ENCODE measurements at regions not wholly inside any gene's neighbourhood (a gene's known extent, or its start where the extent isn't known, plus 50 kb on each side); places are given as distances from the start of the nearest gene placed in this dataset.

GRCh38 chr13:84080748-84081530 lies 198.7 kb upstream of the SLITRK1 start:
- ATAC-seq (replicated peaks in 6 of 8): peak in 5 of 8 experiments; percentile 38 to 41 (median 39)
- 0 to 85% (median 61%) methylated on average over 3 to 7 of the region's 7 CpGs; no CpG with 5 or more reads in 1 of the 10 experiments for WGBS, 10 experiments
- Histone ChIP-seq H3K4me1 (replicated peaks in 1 of 2) (peaks cover 2 to 13% of the 10 kb centered on the region in 2 donors), H3K4me3 (no peak overlapping the region), H3K27ac (no peak overlapping the region)
- in situ Hi-C loops (cut with MboI; ENCODE audit: low pct_unique_long_range_greater_than_20kb in 2 of 9, low sequenced_read_pairs in 9 of 9, unreplicated experiment in 9 of 9): no loop called here

- Histone ChIP-seq H3K27ac (no peak overlapping the region), H3K4me3 (no peak overlapping the region), H3K4me1 (replicated peaks in 1 of 2) (peaks cover 2 to 13% of the 10 kb centered on the region in 2 donors)
- in situ Hi-C loops (cut with MboI; ENCODE audit: low pct_unique_long_range_greater_than_20kb in 2 of 9, low sequenced_read_pairs in 9 of 9, unreplicated experiment in 9 of 9): no loop called here
- no peak for ATAC-seq (replicated peaks in 6 of 8)
Measured at GRCh38 chr13:84077271-84077670, 195.0 kb upstream of the SLITRK1 start.

GRCh38 chr13:84076280-84076679 lies 194.0 kb upstream of the SLITRK1 start:
- H3K27ac ChIP-seq: no peak overlapping the region
- in situ Hi-C loops (cut with MboI; ENCODE audit: low pct_unique_long_range_greater_than_20kb in 2 of 9, low sequenced_read_pairs in 9 of 9, unreplicated experiment in 9 of 9): no loop called here
- 0 to 91% (median 65%) methylated on average over 1 of the region's 1 CpG; no CpG with 5 or more reads in 4 of the 10 experiments for WGBS, 10 experiments
- no peak for ATAC-seq (replicated peaks in 6 of 8)
- H3K4me3 ChIP-seq: no peak overlapping the region
- peaks cover 2 to 8% of the 10 kb centered on the region in 2 donors for H3K4me1 ChIP-seq (replicated peaks in 1 of 2)

GRCh38 chr13:84050536-84050935 lies 168.3 kb upstream of the SLITRK1 start:
- in situ Hi-C loops (cut with MboI; ENCODE audit: low pct_unique_long_range_greater_than_20kb in 2 of 9, low sequenced_read_pairs in 9 of 9, unreplicated experiment in 9 of 9): no loop called here
- ATAC-seq (replicated peaks in 6 of 8): no peak
- H3K4me3 ChIP-seq: no peak overlapping the region
- H3K4me1 ChIP-seq (replicated peaks in 1 of 2): peaks cover 3 to 8% of the 10 kb centered on the region in 2 donors
- H3K27ac ChIP-seq: no peak overlapping the region
- 0 to 96% (median 54%) methylated on average over 1 to 3 of the region's 3 CpGs; no CpG with 5 or more reads in 2 of the 10 experiments for WGBS, 10 experiments

GRCh38 chr13:84049443-84050219 lies 167.4 kb upstream of the SLITRK1 start:
- in situ Hi-C loops (cut with MboI; ENCODE audit: low pct_unique_long_range_greater_than_20kb in 2 of 9, low sequenced_read_pairs in 9 of 9, unreplicated experiment in 9 of 9): no loop called here
- ATAC-seq (replicated peaks in 6 of 8): peak in 5 of 8 experiments; percentile 46 to 91 (median 86)
- Histone ChIP-seq H3K4me3 (no peak overlapping the region), H3K4me1 (replicated peaks in 1 of 2) (peaks cover 3 to 15% of the 10 kb centered on the region in 2 donors), H3K27ac (no peak overlapping the region)
- 0 to 74% (median 61%) methylated on average over 1 to 2 of the region's 2 CpGs for WGBS, 10 experiments

GRCh38 chr13:84044805-84045204 lies 162.5 kb upstream of the SLITRK1 start:
- no peak overlapping the region for H3K4me3 ChIP-seq
- ATAC-seq (replicated peaks in 6 of 8): peak in 5 of 8 experiments; percentile 41 to 90 (median 64)
- in situ Hi-C loops (cut with MboI; ENCODE audit: low pct_unique_long_range_greater_than_20kb in 2 of 9, low sequenced_read_pairs in 9 of 9, unreplicated experiment in 9 of 9): no loop called here
- peaks cover 3 to 15% of the 10 kb centered on the region in 2 donors for H3K4me1 ChIP-seq (replicated peaks in 1 of 2)
- WGBS, 10 experiments: 0 to 65% (median 46%) methylated on average over 1 to 2 of the region's 2 CpGs; no CpG with 5 or more reads in 1 of the 10 experiments
- H3K27ac ChIP-seq: no peak overlapping the region

- peak in 3 of 8 experiments; percentile 73 to 75 (median 74) for ATAC-seq (replicated peaks in 6 of 8)
- Histone ChIP-seq H3K4me1 (replicated peaks in 1 of 2) (peaks cover 2 to 4% of the 10 kb centered on the region in 2 donors), H3K27ac (no peak overlapping the region), H3K4me3 (no peak overlapping the region)
- in situ Hi-C loops (cut with MboI; ENCODE audit: low pct_unique_long_range_greater_than_20kb in 2 of 9, low sequenced_read_pairs in 9 of 9, unreplicated experiment in 9 of 9): no loop called here
- WGBS, 10 experiments: 0 to 17% (median 0%) methylated on average over 1 of the region's 1 CpG
Measured at GRCh38 chr13:84038001-84038400, 155.7 kb upstream of the SLITRK1 start.

GRCh38 chr13:84032116-84032515 lies 149.8 kb upstream of the SLITRK1 start:
- in situ Hi-C loops (cut with MboI; ENCODE audit: low pct_unique_long_range_greater_than_20kb in 2 of 9, low sequenced_read_pairs in 9 of 9, unreplicated experiment in 9 of 9): no loop called here
- Histone ChIP-seq H3K4me3 (no peak overlapping the region), H3K27ac (no peak overlapping the region), H3K4me1 (replicated peaks in 1 of 2) (no peaks in the 10 kb centered on the region)
- WGBS, 10 experiments: 0 to 83% (median 13%) methylated on average over 1 of the region's 1 CpG; no CpG with 5 or more reads in 2 of the 10 experiments
- ATAC-seq (replicated peaks in 6 of 8): no peak

GRCh38 chr13:84031120-84031519 lies 148.8 kb upstream of the SLITRK1 start:
- Histone ChIP-seq H3K4me1 (replicated peaks in 1 of 2) (peaks cover 0 to 5% of the 10 kb centered on the region in 2 donors), H3K4me3 (no peak overlapping the region), H3K27ac (no peak overlapping the region)
- WGBS, 10 experiments: 13 to 100% (median 95%) methylated on average over 2 to 4 of the region's 4 CpGs
- in situ Hi-C loops (cut with MboI; ENCODE audit: low pct_unique_long_range_greater_than_20kb in 2 of 9, low sequenced_read_pairs in 9 of 9, unreplicated experiment in 9 of 9): no loop called here
- no peak for ATAC-seq (replicated peaks in 6 of 8)

GRCh38 chr13:84029396-84029795 lies 147.1 kb upstream of the SLITRK1 start:
- no peak overlapping the region for H3K27ac ChIP-seq
- ATAC-seq (replicated peaks in 6 of 8): no peak
- in situ Hi-C loops (cut with MboI; ENCODE audit: low pct_unique_long_range_greater_than_20kb in 2 of 9, low sequenced_read_pairs in 9 of 9, unreplicated experiment in 9 of 9): no loop called here
- no peak overlapping the region for H3K4me3 ChIP-seq
- WGBS, 10 experiments: 0 to 100% (median 83%) methylated on average over 1 to 4 of the region's 4 CpGs
- H3K4me1 ChIP-seq (replicated peaks in 1 of 2): peaks cover 0 to 14% of the 10 kb centered on the region in 2 donors

- Histone ChIP-seq H3K4me1 (replicated peaks in 1 of 2) (peaks cover 0 to 14% of the 10 kb centered on the region in 2 donors), H3K4me3 (no peak overlapping the region), H3K27ac (no peak overlapping the region)
- 0 to 86% (median 40%) methylated on average over 1 of the region's 1 CpG for WGBS, 10 experiments
- ATAC-seq (replicated peaks in 6 of 8): peak in 1 of 8 experiments; percentile 20
- in situ Hi-C loops (cut with MboI; ENCODE audit: low pct_unique_long_range_greater_than_20kb in 2 of 9, low sequenced_read_pairs in 9 of 9, unreplicated experiment in 9 of 9): no loop called here
Measured at GRCh38 chr13:84025824-84026223, 143.6 kb upstream of the SLITRK1 start.

- 20 to 96% (median 60%) methylated on average over 1 to 9 of the region's 9 CpGs; no CpG with 5 or more reads in 3 of the 10 experiments for WGBS, 10 experiments
- Histone ChIP-seq H3K27ac (no peak overlapping the region), H3K4me1 (replicated peaks in 1 of 2) (no peaks in the 10 kb centered on the region), H3K4me3 (no peak overlapping the region)
- ATAC-seq (replicated peaks in 6 of 8): no peak
- in situ Hi-C loops (cut with MboI; ENCODE audit: low pct_unique_long_range_greater_than_20kb in 2 of 9, low sequenced_read_pairs in 9 of 9, unreplicated experiment in 9 of 9): no loop called here
Measured at GRCh38 chr13:83996415-83996814, 114.1 kb upstream of the SLITRK1 start.

GRCh38 chr13:83995930-83996329 lies 113.7 kb upstream of the SLITRK1 start:
- Histone ChIP-seq H3K27ac (no peak overlapping the region), H3K4me1 (replicated peaks in 1 of 2) (no peaks in the 10 kb centered on the region), H3K4me3 (no peak overlapping the region)
- 40 to 100% (median 90%) methylated on average over 1 to 7 of the region's 7 CpGs; no CpG with 5 or more reads in 1 of the 10 experiments for WGBS, 10 experiments
- in situ Hi-C loops (cut with MboI; ENCODE audit: low pct_unique_long_range_greater_than_20kb in 2 of 9, low sequenced_read_pairs in 9 of 9, unreplicated experiment in 9 of 9): no loop called here
- ATAC-seq (replicated peaks in 6 of 8): no peak

Data from motor neuron (in vitro differentiated cells).